IMR-90 (cell line): ENCODE measurements at regions not wholly inside any gene's neighbourhood (a gene's known extent, or its start where the extent isn't known, plus 50 kb on each side); places are given as distances from the start of the nearest gene placed in this dataset.

Experiments
- ATAC-seq: fragments of 200-7000 bp; cut with Tn5 transposase; 2 replicates; pipeline ENCODE4 v1.9.1; 2020; ENCODE audit warnings: low read depth, mild to moderate bottlenecking, moderate library complexity
- BruUV-seq: library from RNA; stranded (reverse); fragments of 400-500 nt; replicated peaks from 2 replicates; lab custom pipeline; 2021; lab: Mats Ljungman, UMichigan
- CTCF ChIA-PET: fragments of 300-600 bp; formaldehyde crosslinking; extraction: SDS; loops from one replicate; lab custom pipeline; 2021; ENCODE audit warnings: antibody characterized with exemption; lab: Yijun Ruan, JAX
- POLR2A ChIA-PET: fragments of 300-600 bp; sonication (Branson Sonifier 250); formaldehyde crosslinking; loops from one replicate; lab custom pipeline; 2022; ENCODE audit warnings: antibody characterized with exemption; ENCODE audit not compliant: unreplicated experiment; lab: Charles Lee
- DNase-seq: peaks from one replicate; pipeline ENCODE4 v3.0.0; 2013
- H2AFZ ChIP-seq: replicated peaks from 2 replicates; pipeline ENCODE3; 2013; ENCODE audit warnings: low read length, mild to moderate bottlenecking; ENCODE audit not compliant: poor library complexity
- H2AK5ac ChIP-seq: 2 replicates; pipeline ENCODE4 v1.6.1; 2013; ENCODE audit warnings: low read depth, low read length, inconsistent platforms
- H2AK9ac ChIP-seq: replicated peaks from 2 replicates; pipeline ENCODE3; 2013; ENCODE audit warnings: mild to moderate bottlenecking, low read depth, low read length, moderate library complexity; ENCODE audit not compliant: poor library complexity
- H2BK120ac ChIP-seq: 2 replicates; pipeline ENCODE4 v1.6.1; 2013; ENCODE audit warnings: low read depth, low read length, inconsistent platforms
- H2BK15ac ChIP-seq: 3 replicates; pipeline ENCODE4 v1.6.1; 2013; ENCODE audit warnings: low read depth, low read length, inconsistent platforms
- H2BK20ac ChIP-seq: 2 replicates; pipeline ENCODE4 v1.6.1; 2013; ENCODE audit warnings: low read depth, mild to moderate bottlenecking, inconsistent platforms, low read length, moderate library complexity
- H2BK5ac ChIP-seq: 2 replicates; pipeline ENCODE4 v1.6.1; 2013; ENCODE audit warnings: mild to moderate bottlenecking, low read depth, low read length, inconsistent platforms; ENCODE audit not compliant: poor library complexity, severe bottlenecking
- H3K14ac ChIP-seq: replicated peaks from 2 replicates; pipeline ENCODE4 v1.6.1; 2013; ENCODE audit warnings: low read depth, low read length, inconsistent platforms
- H3K18ac ChIP-seq: 2 replicates; pipeline ENCODE4 v1.6.1; 2013; ENCODE audit warnings: low read depth, low read length, control low read depth
- H3K23ac ChIP-seq: 2 replicates; pipeline ENCODE4 v1.6.1; 2013; ENCODE audit warnings: low read depth, low read length, inconsistent platforms
- H3K27ac ChIP-seq: 2 replicates; pipeline ENCODE4 v1.5.1; 2013; ENCODE audit warnings: mild to moderate bottlenecking, control low read depth, low read length; ENCODE audit not compliant: insufficient read depth
- H3K27me3 ChIP-seq: 2 replicates; pipeline ENCODE4 v1.6.1; 2013; ENCODE audit warnings: low read length; ENCODE audit not compliant: control insufficient read depth, insufficient read depth
- H3K36me3 ChIP-seq: 2 replicates; pipeline ENCODE4 v1.6.1; 2013; ENCODE audit warnings: low read length, mixed read lengths; ENCODE audit not compliant: control insufficient read depth, insufficient read depth
- H3K4ac ChIP-seq: 2 replicates; pipeline ENCODE4 v1.6.1; 2013; ENCODE audit warnings: low read depth, low read length, inconsistent platforms
- H3K4me1 ChIP-seq: 2 replicates; pipeline ENCODE4 v1.6.1; 2013; ENCODE audit warnings: low read length, mixed read lengths; ENCODE audit not compliant: control insufficient read depth, insufficient read depth
- H3K4me2 ChIP-seq: 2 replicates; pipeline ENCODE4 v1.6.1; 2013; ENCODE audit warnings: low read depth, mild to moderate bottlenecking, control low read depth, low read length, moderate library complexity
- H3K4me3 ChIP-seq: 2 replicates; pipeline ENCODE4 v1.5.1; 2013; ENCODE audit warnings: low read depth, mild to moderate bottlenecking, control low read depth, low read length, moderate library complexity; ENCODE audit not compliant: insufficient read depth
- H3K56ac ChIP-seq: 2 replicates; pipeline ENCODE4 v1.6.1; 2013; ENCODE audit warnings: low read length, inconsistent platforms; ENCODE audit not compliant: insufficient read depth; ENCODE audit errors: extremely low read depth
- H3K79me1 ChIP-seq, 2 experiments: 2 replicates each; pipeline ENCODE4 v1.6.1; 2013; ENCODE audit warnings: low read length in 2 of 2, inconsistent platforms in 1 of 2, low read depth in 1 of 2
- H3K9ac ChIP-seq: 2 replicates; pipeline ENCODE4 v1.6.1; 2013; ENCODE audit warnings: low read depth, low read length, control low read depth
- H3K9me1 ChIP-seq: 2 replicates; pipeline ENCODE4 v1.6.1; 2013; ENCODE audit warnings: low read length, inconsistent platforms; ENCODE audit not compliant: insufficient read depth
- H3K9me3 ChIP-seq: 2 replicates; pipeline ENCODE4 v1.6.1; 2013; ENCODE audit warnings: low read length; ENCODE audit not compliant: control insufficient read depth, insufficient read depth
- H4K20me1 ChIP-seq: 2 replicates; pipeline ENCODE4 v1.6.1; 2013; ENCODE audit warnings: low read length, inconsistent platforms; ENCODE audit not compliant: insufficient read depth
- H4K5ac ChIP-seq: 2 replicates; pipeline ENCODE4 v1.6.1; 2013; ENCODE audit warnings: mild to moderate bottlenecking, low read depth, low read length, control low read depth
- H4K8ac ChIP-seq, 2 experiments: 2 replicates each; pipeline ENCODE4 v1.6.1; 2013; ENCODE audit warnings: low read depth in 2 of 2, low read length in 2 of 2, control low read depth in 1 of 2, inconsistent platforms in 1 of 2
- H4K91ac ChIP-seq: 2 replicates; pipeline ENCODE4 v1.6.1; 2013; ENCODE audit warnings: low read depth, low read length, inconsistent platforms; ENCODE audit not compliant: insufficient read depth
- CHD1 ChIP-seq: IDR thresholded peaks from 2 replicates; pipeline ENCODE4 v1.6.1; 2012; ENCODE audit warnings: low read depth, low read length, improper control_type of control experiment
- RAD21 ChIP-seq: IDR thresholded peaks from 2 replicates; pipeline ENCODE4 v1.6.1; 2012; ENCODE audit warnings: low read length, improper control_type of control experiment
- RCOR1 ChIP-seq: IDR thresholded peaks from 2 replicates; pipeline ENCODE4 v1.6.1; 2012; ENCODE audit warnings: mild to moderate bottlenecking, low read length, improper control_type of control experiment; ENCODE audit not compliant: insufficient replicate concordance
- WGBS, 2 experiments: methylation state at CpG; one replicate each; pipeline versions ENCODE4 v1.1.5 to v1.1.7; 2013; ENCODE audit warnings: missing lambda C conversion rate in 2 of 2; ENCODE audit not compliant: insufficient read length in 1 of 2; ENCODE audit errors: extremely low coverage in 2 of 2; 5-methylcytosine and 5-hydroxymethylcytosine counted together
- dilution Hi-C: fragments of 300-500 bp; cut with HindIII; formaldehyde crosslinking; loops from one replicate; pipeline ENCODE4 v1.14.3; 2018; ENCODE audit warnings: low sequenced_read_pairs; ENCODE audit not compliant: unreplicated experiment
- in situ Hi-C: fragments of 300-500 bp; cut with MboI; formaldehyde crosslinking; loops from 3 replicates; pipeline ENCODE4 v1.14.3; 2019; ENCODE audit warnings: low sequenced_read_pairs, inconsistent platforms, mixed read lengths
- intact Hi-C: fragments of 100-400 bp; cut with micrococcal nuclease; formaldehyde crosslinking; loops from 2 replicates; pipeline ENCODE4 v1.10.0; 2022
- TF ChIP-seq, protein P1 (sequence below): fragments of 150-350 bp; IDR thresholded peaks from 2 replicates; pipeline ENCODE4 v1.6.1; 2016; ENCODE audit warnings: low read depth, mild to moderate bottlenecking, low read length, moderate library complexity, borderline replicate concordance
- TF ChIP-seq, protein P2 (sequence below): conservative IDR thresholded peaks from 2 replicates; pipeline ENCODE4 v1.5.1; 2012; ENCODE audit warnings: mild to moderate bottlenecking, low read depth, low read length, improper control_type of control experiment

DNA sequence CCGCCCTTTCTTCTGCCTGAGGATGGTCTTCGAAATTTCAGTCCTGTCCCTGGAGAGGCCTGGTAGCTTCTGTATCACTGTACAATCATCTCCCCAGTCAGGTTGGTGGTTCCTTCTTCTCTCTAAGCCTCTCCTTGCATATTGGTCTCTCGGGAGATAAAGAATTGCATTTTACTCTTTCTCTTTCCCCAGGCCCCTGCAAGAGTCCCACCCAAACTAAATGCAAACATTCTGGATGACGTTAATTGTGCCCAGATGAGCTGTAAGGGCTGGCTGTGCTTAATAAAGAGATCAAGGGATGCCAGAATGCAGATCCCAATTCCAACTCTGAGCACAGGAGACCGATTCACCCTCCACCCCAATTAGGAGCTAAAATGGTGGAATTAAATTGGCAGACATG lies 835.4 kb upstream of the TMEM132C start:
- no peak for ATAC-seq
- H2BK20ac ChIP-seq, result no peak overlapping the region
- no peaks in the 10 kb centered on the region for H3K79me1 ChIP-seq

More for the DNA sequence above, 835.4 kb upstream of the TMEM132C start:
- Histone ChIP-seq H2AK5ac (no peak overlapping the region), H4K20me1 (no peaks in the 10 kb centered on the region), H3K56ac (no peak overlapping the region), H3K4me3 (no peak overlapping the region), H3K36me3 (no peaks in the 10 kb centered on the region), H3K9me1 (no peaks in the 10 kb centered on the region), H2BK120ac (no peak overlapping the region), H4K5ac (no peak overlapping the region), H3K9ac (no peak overlapping the region), H3K4me1 (no peaks in the 10 kb centered on the region), H3K4ac (no peak overlapping the region), H3K4me2 (no peak overlapping the region), H2BK15ac (no peak overlapping the region), H2AK9ac (no peak overlapping the region), H2BK5ac (no peak overlapping the region), H3K27ac (no peak overlapping the region), H3K23ac (no peak overlapping the region), H2AFZ (no peak overlapping the region), H3K27me3 (no peaks in the 10 kb centered on the region; the same call in 1 of the 2 replicates), H3K14ac (no peak overlapping the region), H4K8ac (no peak overlapping the region), H3K18ac (no peak overlapping the region), H4K91ac (no peak overlapping the region), H3K9me3 (peaks cover 2% of the 10 kb centered on the region; the same call in 1 of the 2 replicates)
- no peak for TF ChIP-seq CHD1
- no peak for TF ChIP-seq RCOR1
- TF ChIP-seq RAD21, result no peak
- TF ChIP-seq, protein P1, sequence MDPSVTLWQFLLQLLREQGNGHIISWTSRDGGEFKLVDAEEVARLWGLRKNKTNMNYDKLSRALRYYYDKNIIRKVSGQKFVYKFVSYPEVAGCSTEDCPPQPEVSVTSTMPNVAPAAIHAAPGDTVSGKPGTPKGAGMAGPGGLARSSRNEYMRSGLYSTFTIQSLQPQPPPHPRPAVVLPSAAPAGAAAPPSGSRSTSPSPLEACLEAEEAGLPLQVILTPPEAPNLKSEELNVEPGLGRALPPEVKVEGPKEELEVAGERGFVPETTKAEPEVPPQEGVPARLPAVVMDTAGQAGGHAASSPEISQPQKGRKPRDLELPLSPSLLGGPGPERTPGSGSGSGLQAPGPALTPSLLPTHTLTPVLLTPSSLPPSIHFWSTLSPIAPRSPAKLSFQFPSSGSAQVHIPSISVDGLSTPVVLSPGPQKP, result no peak
- TF ChIP-seq, protein P2, sequence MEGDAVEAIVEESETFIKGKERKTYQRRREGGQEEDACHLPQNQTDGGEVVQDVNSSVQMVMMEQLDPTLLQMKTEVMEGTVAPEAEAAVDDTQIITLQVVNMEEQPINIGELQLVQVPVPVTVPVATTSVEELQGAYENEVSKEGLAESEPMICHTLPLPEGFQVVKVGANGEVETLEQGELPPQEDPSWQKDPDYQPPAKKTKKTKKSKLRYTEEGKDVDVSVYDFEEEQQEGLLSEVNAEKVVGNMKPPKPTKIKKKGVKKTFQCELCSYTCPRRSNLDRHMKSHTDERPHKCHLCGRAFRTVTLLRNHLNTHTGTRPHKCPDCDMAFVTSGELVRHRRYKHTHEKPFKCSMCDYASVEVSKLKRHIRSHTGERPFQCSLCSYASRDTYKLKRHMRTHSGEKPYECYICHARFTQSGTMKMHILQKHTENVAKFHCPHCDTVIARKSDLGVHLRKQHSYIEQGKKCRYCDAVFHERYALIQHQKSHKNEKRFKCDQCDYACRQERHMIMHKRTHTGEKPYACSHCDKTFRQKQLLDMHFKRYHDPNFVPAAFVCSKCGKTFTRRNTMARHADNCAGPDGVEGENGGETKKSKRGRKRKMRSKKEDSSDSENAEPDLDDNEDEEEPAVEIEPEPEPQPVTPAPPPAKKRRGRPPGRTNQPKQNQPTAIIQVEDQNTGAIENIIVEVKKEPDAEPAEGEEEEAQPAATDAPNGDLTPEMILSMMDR, result no peak
- ChIA-PET CTCF (no interaction called here), POLR2A (no interaction called here)
- no peak for DNase-seq
- dilution Hi-C loops (no loop called here), in situ Hi-C loops (no loop called here), intact Hi-C loops (no loop called here)
- BruUV-seq, result no TSS peak
- no CpG with 5 or more reads among the region's 5 CpGs for WGBS, 2 experiments
